Osteocyte (in vitro differentiated cells): ENCODE measurements at regions not wholly inside any gene's neighbourhood (a gene's known extent, or its start where the extent isn't known, plus 50 kb on each side); places are given as distances from the start of the nearest gene placed in this dataset.

Experiments
- DNase-seq: peaks from one replicate; pipeline ENCODE4 v3.0.0; 2021; ENCODE audit warnings: mixed read lengths; ENCODE audit not compliant: unreplicated experiment; ENCODE audit errors: extremely low spot score
- H3K27ac Mint-ChIP-seq: one replicate; pipeline ENCODE4 v1.8.0; 2021; ENCODE audit warnings: mild to moderate bottlenecking, mixed read lengths; ENCODE audit not compliant: unreplicated experiment
- H3K27me3 Mint-ChIP-seq: one replicate; pipeline ENCODE4 v1.8.0; 2021; ENCODE audit warnings: mixed read lengths; ENCODE audit not compliant: unreplicated experiment
- H3K36me3 Mint-ChIP-seq: one replicate; pipeline ENCODE4 v1.8.0; 2021; ENCODE audit warnings: mixed read lengths; ENCODE audit not compliant: unreplicated experiment
- H3K4me1 Mint-ChIP-seq: one replicate; pipeline ENCODE4 v1.8.0; 2021; ENCODE audit warnings: mixed read lengths; ENCODE audit not compliant: unreplicated experiment
- H3K4me3 Mint-ChIP-seq: one replicate; pipeline ENCODE4 v1.8.0; 2021; ENCODE audit warnings: mild to moderate bottlenecking, moderate library complexity, mixed read lengths; ENCODE audit not compliant: unreplicated experiment
- H3K9me3 Mint-ChIP-seq: one replicate; pipeline ENCODE4 v1.8.0; 2021; ENCODE audit warnings: mixed read lengths; ENCODE audit not compliant: unreplicated experiment
- CTCF ChIP-seq: fragments of 200-600 bp; sonication (generic); IDR thresholded peaks from 2 replicates; pipeline ENCODE4 v1.5.0; 2021; ENCODE audit warnings: antibody characterized with exemption, mild to moderate bottlenecking, moderate library complexity

- no peak for TF ChIP-seq CTCF
Observed at GRCh38 chr2:204373942-204374341, 171.3 kb upstream of the PARD3B start.

GRCh38 chr2:204380141-204380881, 165.0 kb upstream of the PARD3B start:
- no peak for DNase-seq
- Mint-ChIP-seq H3K27me3 (no peaks in the 10 kb centered on the region), H3K4me1 (no peaks in the 10 kb centered on the region), H3K4me3 (no peak overlapping the region), H3K9me3 (no peaks in the 10 kb centered on the region), H3K36me3 (no peaks in the 10 kb centered on the region), H3K27ac (no peak overlapping the region)
- TF ChIP-seq CTCF = no peak

More at GRCh38 chr2:204373942-204374341, 171.3 kb upstream of the PARD3B start:
- Mint-ChIP-seq H3K9me3 (no peaks in the 10 kb centered on the region), H3K27me3 (no peaks in the 10 kb centered on the region), H3K4me3 (no peak overlapping the region), H3K4me1 (peaks cover 2% of the 10 kb centered on the region), H3K27ac (no peak overlapping the region), H3K36me3 (no peaks in the 10 kb centered on the region)
- no peak for DNase-seq

- Mint-ChIP-seq H3K27me3 (no peaks in the 10 kb centered on the region), H3K9me3 (no peaks in the 10 kb centered on the region), H3K27ac (no peak overlapping the region), H3K4me1 (no peaks in the 10 kb centered on the region), H3K4me3 (no peak overlapping the region), H3K36me3 (peaks cover 3% of the 10 kb centered on the region)
- TF ChIP-seq CTCF = no peak
- no peak for DNase-seq
Observed at GRCh38 chr2:204386668-204387067, 158.6 kb upstream of the PARD3B start.

GRCh38 chr2:204389120-204389519, 156.2 kb upstream of the PARD3B start:
- TF ChIP-seq CTCF = no peak
- Mint-ChIP-seq H3K4me1 (no peaks in the 10 kb centered on the region), H3K9me3 (peaks cover 9% of the 10 kb centered on the region), H3K4me3 (no peak overlapping the region), H3K27ac (no peak overlapping the region), H3K36me3 (peaks cover 3% of the 10 kb centered on the region), H3K27me3 (no peaks in the 10 kb centered on the region)
- DNase-seq = no peak

- TF ChIP-seq CTCF = no peak
- Mint-ChIP-seq H3K4me3 (no peak overlapping the region), H3K27ac (no peak overlapping the region), H3K27me3 (no peaks in the 10 kb centered on the region), H3K9me3 (peaks cover 9% of the 10 kb centered on the region), H3K4me1 (no peaks in the 10 kb centered on the region), H3K36me3 (peaks cover 3% of the 10 kb centered on the region)
- no peak for DNase-seq
Observed at GRCh38 chr2:204389856-204390255, 155.4 kb upstream of the PARD3B start.
